Midbrain (tissue), 1 donor: ENCODE measurements at regions not wholly inside any gene's neighbourhood (a gene's known extent, or its start where the extent isn't known, plus 50 kb on each side); places are given as distances from the start of the nearest gene placed in this dataset.
"Not testable (repeated sequence)": the region's sequence is repeated elsewhere in the genome, so short reads cannot be mapped to it uniquely, and the experiment has no call there.

Source experiments
- DNase-seq: peaks from one replicate; lab custom pipeline; 2025; lab: John Stamatoyannopoulos, UW

DNA sequence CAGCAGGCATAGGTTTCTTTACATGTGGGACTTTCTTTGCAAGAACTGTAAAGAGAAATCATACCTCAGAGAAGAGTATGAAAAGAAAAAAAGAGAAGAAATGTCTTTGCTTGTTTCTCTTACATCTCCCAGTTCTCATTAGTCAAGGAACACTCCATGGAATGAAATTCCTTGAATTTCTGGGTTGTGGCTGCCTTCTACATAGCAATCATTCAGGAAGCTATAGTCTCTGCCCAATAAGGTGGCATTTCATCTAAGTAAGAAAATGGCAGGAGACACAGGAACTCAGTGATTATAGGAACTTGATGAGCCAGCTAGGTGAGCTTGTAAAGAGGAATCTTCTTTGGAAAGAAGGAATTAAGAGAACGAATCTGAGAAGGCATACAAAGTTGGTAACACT, 197.0 kb upstream of the FKBP1C start:
- DNase-seq, result no peak

DNA sequence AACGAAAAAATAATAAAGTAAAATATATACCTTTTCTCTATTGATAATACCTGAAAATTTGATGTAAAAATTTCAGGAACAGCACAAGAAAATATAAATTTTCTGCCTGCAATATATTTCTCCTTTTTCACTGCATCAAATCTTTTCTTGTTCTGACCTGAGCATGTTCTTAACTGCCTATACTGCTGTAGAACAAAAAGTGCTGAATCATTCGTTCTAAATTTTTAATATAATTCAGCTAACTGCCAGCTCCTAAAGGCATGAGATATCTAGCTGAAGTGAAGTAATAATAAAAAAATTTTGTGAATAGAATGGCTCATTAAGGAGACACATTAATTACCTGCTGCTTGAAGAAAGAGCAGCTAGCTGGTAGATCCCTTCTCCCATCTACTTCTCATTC, 188.6 kb upstream of the FKBP1C start:
- DNase-seq, result no peak

DNA sequence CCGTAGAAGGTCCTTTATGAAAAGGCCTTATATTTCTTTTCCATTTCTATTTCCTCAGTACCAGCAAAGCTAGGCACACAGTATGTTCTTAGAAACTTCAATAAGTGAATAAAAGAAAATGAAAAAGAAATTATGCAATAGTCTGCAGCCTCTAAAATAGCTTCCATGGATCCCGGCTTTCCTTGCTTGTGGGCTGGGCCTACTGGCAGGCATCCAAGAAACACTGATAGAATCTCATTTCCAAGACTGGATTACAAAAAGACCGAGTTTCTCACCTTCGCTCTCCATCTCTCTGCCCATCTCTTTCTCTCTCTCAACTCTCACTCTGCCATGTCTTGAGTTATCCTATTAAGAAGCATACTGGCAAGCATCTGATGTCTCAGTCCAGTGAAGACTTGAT, 187.5 kb upstream of the FKBP1C start:
- DNase-seq, result no peak

DNA sequence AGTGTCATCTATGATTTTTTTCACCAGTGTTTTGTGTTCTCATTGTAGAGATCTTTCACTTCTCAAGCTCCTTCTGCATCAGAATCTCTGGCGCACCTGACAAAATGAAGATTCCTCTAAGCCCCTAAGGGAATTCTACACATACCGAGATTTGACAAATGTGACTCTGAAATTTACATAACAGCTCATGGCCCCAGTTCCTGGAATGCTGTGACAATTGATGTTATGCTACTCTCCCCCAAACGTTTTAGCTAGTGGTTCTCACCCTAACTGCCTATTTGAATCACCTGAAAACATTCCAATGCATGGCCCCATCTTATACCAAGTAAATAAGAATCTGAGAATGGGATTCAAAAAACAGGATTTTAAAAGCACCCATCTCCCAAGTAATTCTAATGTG, 162.1 kb upstream of the FKBP1C start:
- no peak for DNase-seq

DNA sequence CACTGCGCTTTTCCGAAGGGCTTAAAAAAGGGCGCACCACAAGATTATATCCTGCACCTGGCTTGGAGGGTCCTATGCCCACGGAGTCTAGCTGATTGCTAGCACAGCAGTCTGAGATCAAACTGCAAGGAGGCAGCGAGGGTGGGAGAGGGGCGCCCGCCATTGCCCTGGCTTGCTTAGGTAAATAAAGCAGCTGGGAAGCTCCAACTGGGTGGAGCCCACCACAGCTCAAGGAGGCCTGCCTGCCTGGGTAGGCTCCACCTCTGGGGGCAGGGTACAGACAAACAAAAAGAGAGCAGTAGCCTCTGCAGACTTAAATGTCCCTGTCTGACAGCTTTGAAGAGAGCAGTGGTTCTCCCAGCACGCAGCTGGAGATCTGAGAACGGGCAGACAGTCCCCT, 158.1 kb upstream of the FKBP1C start:
- not testable (repeated sequence) for DNase-seq

DNA sequence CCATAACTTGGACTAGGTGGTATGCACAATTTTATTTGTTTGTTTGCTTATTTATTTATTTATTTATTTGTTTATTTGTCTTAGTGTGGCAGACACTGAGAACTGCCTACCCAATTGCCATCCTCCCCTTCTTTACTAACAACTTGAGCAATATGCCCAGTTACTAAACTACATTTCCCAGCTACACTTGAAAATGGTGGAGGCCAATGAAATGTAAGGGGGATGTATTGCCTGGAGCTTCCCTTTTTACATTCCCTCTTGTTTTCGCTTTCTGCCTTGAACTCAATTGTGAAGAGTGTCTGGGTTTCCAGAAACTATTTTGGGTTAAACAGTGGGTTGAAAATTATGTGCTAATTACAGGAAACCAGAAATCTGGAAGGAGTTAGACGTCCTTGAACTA, 152.7 kb upstream of the FKBP1C start:
- DNase-seq, result no peak

DNA sequence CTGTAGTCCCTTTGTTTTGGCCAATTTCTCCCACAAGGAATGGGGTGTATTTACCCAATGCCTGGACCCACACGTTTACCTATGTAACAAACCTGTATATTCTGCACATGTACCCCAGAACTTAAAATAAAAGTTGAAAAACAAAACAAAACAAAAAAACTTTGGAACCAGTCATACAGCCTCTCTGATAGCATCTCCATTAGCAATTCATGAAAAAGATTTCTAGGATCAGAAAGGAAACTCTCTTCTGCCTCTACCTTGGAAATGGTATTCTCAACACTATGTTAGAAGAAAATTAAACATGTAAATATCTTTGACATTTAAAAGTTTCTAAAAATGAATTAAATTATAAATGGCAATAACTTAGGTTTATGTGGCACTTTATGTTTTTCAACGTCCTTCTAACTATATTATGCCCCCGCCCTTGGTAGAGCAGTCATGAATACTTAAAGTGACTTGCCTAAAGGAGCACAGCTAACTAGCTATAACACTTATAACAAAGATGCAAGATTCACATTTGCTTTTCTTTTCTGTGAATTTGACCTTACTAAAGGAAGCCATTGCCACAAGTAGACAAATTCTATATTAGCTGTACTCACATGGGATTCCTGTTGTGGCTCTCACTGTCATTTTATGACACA, 147.5 kb upstream of the FKBP1C start:
- no peak for DNase-seq

DNA sequence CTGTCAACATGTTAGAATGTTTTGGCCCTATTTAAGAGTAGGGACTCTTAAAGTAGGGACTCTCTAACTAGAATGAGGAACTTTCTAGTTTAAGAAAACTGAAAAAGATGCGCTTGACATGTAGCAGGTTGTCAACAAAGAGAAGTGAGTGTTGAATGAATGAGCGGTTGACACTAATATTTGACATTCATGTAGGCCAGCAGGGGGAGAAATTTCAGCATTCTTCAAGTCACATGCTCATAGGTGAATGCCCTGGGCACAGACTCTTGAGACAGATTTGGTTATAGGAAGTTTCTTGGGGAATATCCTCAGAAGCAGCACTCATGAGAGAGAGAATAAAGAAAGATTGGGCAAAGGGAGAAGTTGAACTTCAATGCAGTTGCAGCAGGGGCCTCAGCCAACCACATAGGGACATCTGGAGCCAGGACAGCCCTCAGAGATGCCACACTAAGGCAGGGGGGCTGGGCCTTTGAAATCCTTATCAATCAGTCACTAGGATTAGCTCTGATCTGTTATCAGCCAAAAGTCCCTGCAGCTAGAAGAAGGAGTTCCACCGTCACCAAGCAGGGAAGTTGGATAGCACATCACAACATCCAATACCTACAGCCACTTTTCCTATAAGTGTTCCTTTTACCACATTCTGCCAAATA, 145.1 kb upstream of the FKBP1C start:
- no peak for DNase-seq

DNA sequence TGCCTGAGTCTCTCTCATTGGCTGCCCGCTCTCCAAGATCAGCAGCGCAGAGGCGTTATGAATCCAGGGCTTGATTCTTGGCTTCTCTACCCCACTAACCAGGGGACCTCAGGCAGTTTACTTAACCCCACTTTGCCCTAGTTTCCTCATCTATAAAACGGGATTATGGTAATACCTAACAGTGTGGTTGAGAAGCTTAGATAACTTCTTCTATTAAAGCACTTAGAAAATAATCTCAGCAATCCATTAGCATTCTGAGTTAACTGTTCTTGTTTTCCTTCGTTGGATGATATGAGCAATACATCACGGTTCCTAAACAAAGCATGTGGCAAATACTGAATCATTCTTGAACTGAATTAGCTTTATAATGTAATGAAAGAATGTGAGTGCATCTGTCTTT, 116.3 kb upstream of the FKBP1C start:
- DNase-seq, result no peak

DNA sequence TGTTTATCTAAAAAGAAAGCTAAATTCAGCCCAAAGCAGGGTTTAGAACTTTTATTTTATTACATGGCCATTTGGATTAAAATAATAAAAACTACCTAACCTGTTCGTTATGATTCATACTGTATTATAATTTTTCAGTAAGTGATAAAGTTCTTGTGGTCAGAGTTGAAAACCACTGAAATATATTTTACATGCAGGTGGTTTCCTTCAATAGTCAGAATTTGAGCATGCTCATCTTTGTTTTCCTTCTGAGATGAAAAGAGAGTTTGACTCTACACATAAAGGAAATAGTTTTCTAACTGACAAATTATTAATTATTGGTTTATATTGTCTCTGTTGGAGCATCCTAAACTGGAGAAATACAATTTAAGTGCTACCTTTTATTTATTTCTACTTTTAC, 114.0 kb upstream of the FKBP1C start:
- DNase-seq, result no peak

DNA sequence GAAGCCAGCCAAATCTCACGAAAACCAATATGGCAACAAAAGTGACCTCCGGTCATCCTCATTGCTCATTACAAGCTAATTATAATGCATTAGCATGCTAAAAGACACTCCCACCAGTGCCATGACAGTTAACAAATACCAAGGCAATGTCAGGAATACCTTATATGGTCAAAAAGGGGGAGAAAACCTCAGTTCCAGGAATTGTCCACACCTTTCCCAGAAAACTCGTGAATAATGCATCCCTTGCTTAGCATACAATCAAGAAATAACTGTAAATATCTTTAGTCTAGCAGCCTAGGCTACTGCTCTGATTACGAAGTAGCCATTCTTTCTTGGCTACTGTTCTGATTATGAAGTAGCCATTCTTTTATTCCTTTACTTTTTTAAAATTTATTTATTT, 112.5 kb upstream of the FKBP1C start:
- no peak for DNase-seq

DNA sequence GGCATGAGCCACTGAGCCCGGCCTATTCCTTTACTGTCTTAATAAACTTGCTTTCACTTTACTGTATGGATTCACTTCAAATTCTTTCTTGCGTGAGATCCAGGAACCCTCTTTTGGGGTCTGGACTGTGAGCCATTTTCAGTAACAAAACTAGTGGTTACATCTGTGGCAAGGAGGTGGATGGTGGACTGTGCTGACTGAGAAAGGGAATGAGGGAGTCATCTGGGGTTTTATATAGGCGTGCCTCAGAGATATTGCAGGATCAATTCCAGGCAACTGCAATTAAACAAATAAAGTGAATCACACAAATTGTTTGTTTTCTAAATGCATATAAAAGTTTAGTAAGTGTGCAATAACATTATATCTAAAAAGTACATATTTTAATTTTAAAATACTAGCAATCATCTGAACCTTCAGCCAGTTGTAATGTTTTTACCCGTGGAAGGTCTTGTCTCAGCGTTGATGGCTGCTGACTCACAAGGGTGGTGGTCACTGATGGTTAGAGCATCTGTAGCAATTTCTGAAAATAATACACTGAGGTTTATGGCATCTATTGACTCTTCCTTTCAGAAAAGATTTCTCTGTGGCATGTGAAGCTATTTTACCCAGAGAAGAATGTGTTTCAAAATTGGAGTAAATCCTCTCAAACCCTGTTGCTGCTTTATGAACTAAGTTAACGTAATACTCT, 111.4 kb upstream of the FKBP1C start:
- no peak for DNase-seq

DNA sequence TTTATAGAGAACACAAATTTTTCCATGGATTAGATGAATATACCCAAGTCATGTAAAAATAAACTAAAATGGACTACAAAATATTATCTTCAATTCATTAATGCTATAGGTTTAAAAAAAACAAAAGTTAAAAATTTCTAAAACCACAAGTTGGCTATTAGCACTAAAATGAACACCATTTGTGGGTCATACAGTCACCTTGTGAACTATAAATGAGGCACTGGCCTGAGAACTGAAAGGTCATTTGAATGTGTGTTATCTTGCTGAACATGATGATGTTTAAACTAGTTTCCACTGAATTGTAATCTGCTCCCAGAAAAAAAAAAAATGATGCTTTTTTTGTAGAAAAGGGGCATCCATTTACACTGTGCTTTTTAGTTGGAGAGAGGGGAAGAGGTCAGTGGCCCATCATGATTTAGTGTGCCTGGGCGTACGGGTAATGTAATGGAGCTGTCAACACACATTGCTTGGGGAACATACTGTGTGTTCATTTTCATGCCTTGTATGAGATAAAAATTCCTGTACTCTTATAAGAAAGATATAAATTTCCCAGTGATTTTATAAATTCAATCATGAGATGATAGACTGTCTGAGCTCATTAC, 96.6 kb upstream of the FKBP1C start:
- DNase-seq, result no peak

DNA sequence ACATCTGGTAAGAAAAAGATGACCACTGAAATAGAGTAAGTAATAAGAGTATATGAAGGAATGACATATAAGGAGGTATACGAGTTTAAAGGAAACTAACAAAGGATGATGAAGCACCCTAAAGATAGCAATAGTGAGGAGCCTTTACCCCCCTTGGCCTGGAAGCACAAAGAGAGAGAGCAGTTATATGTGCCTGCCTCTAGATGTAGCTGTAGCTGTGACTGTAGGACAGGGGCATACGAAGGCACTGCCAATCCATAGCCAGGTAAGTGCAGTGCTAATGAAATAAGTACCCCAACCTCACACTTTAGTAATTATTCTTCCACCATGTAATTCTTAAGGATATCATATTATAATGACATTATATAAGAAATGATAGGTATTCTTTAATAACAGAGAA, 90.1 kb upstream of the FKBP1C start:
- DNase-seq, result no peak

DNA sequence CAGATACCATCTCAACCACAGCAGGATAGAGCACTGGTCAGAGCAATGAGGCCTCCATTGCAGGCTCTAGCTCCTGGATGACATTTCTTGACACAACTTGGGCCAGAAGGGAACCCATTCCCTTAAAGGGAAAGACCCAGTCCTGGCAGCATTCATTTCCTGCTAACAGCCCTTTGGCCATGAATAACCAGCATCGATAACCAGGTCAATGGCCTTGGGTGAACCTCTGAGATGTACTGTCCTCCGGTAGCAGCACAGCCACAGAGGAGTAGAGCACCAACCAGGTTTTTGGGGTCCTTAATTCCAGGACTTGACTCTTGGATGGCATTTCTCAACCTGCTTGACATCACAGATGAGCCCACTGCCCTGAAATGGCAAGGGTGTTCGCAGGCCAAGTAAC, 71.2 kb upstream of the FKBP1C start:
- no peak for DNase-seq

DNA sequence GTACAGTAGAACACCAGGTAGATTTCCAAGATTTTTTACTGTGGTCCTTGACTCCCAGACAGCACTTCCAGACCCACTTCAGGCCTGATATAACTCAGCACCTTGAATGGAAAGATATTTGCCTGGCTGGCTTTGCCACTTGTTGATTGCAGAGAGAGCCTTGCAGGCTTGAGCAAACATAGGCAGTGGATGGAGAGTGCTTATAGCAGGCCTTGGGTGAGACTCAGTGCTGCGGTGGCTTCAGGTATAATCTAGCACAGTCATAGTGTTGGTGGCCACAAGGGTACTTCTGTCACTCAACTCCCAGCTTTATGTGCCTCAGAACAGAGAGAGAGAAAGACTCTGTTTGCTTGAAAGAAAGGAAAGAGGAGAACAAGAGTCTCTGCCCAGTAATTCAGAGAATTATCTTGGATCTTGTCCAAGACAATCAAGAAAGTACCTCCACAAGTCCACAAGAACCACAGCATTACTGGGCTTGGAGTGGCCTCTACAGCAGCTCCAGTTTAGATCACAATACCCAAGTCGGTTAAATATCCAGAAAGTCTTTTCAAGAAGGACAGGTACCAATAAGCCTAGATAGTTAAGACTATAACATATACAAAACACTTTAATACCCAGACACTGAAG, 70.5 kb upstream of the FKBP1C start:
- no peak for DNase-seq

DNA sequence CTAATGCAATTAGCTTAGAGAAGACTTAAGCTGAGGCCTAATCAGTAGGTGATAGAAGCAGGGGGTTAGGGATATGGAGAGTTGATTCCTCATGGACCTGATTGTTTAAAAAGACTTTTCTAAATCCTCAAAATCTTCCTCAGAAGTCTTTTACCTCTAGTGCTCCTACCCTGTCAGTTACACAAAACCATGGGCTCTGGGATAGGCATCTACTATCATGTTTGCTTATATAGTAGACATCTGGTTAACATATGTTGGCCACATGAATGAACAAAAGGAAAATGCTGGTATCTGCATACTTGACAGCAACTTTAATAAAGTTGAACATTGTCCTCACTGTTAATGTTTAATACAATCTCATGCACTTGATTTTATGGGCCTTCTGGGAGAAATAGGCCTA, 61.5 kb upstream of the FKBP1C start:
- no peak for DNase-seq

DNA sequence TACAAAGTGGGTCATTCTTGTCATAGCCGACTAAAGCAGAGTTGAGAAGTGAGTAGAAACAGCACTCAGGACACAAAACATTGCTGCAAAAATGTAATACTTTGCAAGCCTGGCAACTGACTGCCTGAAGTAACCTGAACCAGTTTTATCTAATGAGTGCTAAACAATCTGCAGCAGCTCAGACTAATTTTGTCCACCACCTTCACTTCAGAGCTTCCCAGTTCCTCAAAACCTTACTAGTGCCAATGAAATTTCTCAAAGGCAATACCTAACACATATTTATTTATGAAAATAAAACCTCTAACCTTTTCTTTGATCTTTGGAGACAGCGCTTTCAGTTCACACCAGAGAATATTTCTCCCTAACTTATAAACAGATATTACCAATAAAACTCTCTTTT, 56.7 kb upstream of the FKBP1C start:
- DNase-seq, result no peak
